ENCODE measurements at regions not wholly inside any gene's neighbourhood (a gene's known extent, or its start where the extent isn't known, plus 50 kb on each side); places are given as distances from the start of the nearest gene placed in this dataset.

GRCh38 chr2:34570266-34570872 lies 971.3 kb upstream of the FAM98A start:
- TF ChIP-seq CTCF (IDR thresholded peaks at IDR 0.05): peak in 1 of 6 experiments; percentile 8
- no peak for TF ChIP-seq POLR2A (IDR thresholded peaks at IDR 0.05)
